ENCODE measurements at regions not wholly inside any gene's neighbourhood (a gene's known extent, or its start where the extent isn't known, plus 50 kb on each side); places are given as distances from the start of the nearest gene placed in this dataset.
A peak's percentile ranks its signal among the peaks of the same experiment; 100 is the strongest.
"Not testable (repeated sequence)": the region's sequence is repeated elsewhere in the genome, so short reads cannot be mapped to it uniquely, and the experiment has no call there.

DNA sequence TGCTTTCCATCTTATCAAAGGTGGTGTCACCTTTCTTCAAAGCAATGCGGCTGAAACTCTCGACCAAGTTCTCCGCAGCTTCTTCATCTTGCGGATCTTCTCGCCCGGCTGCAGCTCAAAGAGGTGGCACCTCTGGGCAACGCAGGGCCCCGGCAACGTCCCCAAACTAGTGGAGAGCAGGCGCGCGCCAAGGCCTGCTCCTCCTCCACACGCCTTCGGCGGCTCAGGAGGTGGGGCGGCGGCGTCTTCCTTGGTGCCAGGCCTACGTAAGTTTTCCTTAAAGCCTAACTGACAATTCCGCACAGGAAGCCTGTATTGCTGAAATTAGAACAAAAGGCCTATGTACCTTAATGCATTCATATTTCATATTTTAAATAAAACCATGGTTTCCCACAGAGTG lies 112.0 kb downstream of the TMX1 start:
- no peak for FAIRE-seq

DNA sequence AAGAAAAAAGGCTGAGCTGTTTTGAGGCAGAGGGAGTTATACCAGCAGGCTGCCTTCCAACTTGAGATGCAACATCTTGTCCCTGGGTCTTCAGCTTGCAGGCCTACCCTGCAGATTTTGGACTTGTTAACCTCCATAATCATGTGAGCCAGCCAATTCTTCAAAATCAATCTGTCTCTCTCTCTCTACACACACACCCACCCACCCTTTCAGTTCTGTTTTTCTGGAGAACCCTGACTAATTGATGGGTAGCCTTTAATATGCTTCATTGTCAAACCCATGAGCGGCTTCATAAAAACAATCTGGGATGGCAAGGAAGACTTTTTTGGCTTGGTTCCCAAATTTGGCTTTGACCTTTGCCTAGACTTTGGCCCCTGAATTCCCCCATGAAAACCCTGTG lies 113.9 kb downstream of the TMX1 start:
- FAIRE-seq = no peak

DNA sequence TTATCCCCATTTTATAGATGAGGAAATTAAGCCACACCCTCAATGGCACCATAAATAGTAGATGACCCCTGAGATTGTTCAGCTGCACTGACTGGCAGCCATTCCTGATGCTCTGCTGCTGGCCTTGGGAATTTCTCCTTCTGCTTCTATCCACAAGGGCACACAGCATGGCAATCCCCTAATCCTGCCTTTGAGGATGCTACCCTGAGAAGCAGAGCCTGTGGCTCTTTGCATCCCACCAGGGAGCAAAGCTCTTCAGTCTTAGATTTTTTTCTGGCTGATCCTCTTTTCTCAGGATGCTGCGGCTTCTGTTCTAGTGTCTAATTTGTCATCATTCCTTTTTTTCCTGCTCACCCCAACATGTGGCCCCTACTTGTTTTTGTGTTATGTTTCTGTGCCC lies 114.8 kb downstream of the TMX1 start:
- no peak for FAIRE-seq

DNA sequence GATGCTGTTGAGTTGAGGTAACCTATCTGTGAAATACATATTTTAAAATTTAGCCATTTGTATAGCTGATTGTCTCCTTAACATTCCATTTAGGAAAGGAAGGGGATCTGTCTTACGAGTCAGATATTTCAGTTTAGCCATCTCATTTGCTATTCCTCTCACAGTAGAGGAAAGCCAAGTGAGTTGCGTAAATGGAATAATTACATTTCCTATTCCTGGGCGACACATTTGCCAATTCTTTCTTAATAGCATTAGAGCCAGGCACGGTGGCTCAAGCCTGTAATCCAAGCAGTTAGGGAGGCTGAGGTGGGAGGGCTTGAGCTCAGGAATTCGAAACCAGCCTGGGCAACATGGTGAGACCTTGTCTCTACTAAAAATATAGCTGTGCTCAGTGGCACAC lies 116.3 kb downstream of the TMX1 start:
- FAIRE-seq = no peak

DNA sequence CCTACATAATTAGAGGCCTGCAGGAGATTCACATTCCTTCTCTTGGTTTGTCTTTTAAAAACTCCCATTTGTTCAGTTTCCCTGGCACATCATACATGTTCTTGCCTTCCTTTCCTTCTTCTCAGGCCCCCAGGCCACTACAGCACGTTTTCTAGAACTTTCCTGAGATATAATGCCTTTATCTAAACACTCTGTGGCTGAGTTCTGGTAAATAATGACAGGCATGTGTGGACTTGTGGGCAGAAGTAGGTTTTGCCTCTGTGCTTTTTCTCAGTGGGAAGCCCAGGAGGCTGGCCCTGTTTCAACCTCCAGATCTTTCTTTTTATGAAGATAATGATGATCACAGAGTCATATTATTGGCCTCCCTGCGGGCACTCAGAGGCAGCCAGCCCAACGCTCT lies 117.2 kb downstream of the TMX1 start:
- no peak for FAIRE-seq

DNA sequence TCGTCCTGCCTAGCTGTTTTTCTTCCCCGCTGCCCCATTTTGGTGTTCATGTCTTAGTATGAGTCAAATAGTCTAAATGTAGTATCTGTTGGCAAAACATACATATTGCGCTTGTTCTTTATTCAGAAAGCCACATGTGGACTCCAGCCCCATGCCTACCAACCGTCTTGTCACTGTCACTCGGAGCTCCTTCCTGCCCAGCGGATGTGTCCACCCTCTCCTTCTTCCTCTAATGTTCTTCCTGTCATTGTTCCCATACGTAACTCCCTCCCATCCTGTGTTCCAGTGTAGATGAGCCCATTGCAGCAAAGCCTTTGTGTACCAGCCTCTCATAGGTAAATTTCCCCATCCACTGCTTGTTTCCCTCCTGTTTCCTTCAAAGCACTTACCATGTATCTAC lies 120.5 kb downstream of the TMX1 start:
- no peak for FAIRE-seq

DNA sequence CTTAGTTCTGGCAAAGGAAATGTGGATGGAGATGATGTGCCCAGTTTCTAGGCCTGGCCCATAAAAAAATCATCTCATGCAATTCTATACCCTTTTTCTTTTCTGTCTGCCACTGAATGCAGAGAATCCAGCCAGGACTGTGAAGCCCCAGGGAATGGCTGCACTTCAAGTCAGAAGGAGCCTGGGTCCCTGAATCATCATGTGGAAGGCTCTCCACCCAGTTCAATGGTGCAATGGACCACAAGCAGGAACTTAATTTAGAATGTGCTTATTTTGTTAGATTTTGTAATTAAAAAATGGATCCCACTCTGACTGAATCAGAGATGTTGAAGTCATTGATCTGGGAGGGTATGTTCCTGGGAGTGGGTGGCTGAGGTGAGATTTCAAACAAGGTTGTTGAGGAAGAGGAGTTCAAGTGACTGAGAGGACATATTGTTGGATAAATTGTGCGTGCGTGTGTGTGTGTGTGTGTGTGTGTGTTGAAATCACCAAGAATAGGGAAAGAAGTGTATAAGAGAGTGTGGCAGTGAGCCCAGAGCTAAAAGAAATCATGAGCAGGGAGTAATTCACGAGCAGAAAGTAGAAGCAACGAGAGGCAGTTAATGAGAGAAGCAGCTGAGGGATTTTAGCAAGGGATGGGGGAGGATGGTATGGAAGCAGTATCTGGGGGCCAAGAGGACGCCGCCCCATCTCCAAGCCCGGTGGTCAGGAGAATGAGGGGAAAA lies 125.4 kb downstream of the TMX1 start:
- no peak for FAIRE-seq

DNA sequence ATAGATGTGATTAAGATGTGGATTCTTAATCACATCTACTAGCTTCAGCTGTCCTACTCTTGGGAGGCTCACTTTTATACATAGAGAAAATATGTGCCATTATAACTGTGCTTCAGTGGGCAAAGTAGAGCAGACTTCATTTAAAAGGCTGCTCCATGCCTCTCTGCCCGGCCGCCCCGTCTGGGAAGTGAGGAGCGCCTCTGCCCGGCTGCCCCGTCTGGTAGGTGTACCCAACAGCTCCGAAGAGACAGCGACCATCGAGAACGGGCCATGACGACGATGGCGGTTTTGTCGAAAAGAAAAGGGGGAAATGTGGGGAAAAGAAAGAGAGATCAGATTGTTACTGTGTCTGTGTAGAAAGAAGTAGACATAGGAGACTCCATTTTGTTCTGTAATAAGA lies 126.4 kb downstream of the TMX1 start:
- not testable (repeated sequence) for FAIRE-seq

DNA sequence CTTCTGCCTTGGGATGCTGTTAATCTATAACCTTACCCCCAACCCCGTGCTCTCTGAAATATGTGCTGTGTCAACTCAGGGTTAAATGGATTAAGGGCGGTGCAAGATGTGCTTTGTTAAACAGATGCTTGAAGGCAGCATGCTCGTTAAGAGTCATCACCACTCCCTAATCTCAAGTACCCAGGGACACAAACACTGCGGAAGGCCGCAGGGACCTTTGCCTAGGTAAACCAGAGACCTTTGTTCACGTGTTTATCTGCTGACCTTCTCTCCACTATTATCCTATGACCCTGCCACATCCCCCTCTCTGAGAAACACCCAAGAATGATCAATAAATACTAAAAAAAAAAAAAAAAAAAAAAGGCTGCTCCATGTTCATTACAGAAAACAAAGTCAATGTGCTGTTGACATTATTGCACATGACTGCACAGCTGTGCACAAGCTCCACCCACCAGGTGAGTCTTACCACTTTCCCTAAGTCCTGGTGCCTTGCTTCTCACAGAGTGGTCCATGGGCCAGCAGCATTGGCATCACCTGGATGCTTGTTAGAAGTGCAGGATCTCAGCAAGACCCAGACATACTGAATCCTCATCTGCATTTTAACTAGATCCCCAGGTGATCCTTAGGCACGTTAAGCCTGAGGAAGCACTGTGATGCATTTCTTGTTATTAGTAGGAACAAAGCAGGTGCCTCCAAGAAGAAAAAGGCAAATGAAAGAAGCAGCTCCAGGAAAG lies 127.0 kb downstream of the TMX1 start:
- FAIRE-seq = not testable (repeated sequence)

DNA sequence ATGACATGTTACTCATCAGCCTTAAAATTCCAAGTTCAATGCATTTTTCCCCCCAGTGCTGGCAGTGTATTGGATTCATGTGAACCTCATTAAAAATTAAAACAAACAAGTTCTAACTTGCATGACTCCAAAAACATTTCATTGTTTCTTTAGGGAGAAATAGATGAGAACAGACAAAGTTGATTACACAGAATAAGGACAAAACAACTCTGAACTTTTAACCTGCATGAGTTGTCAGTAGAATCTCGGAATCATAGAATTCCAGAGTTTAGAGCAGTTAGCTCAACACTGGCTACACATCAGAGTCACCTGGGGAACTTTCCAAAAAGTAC lies 127.5 kb downstream of the TMX1 start:
- peak; percentile 96 for FAIRE-seq

DNA sequence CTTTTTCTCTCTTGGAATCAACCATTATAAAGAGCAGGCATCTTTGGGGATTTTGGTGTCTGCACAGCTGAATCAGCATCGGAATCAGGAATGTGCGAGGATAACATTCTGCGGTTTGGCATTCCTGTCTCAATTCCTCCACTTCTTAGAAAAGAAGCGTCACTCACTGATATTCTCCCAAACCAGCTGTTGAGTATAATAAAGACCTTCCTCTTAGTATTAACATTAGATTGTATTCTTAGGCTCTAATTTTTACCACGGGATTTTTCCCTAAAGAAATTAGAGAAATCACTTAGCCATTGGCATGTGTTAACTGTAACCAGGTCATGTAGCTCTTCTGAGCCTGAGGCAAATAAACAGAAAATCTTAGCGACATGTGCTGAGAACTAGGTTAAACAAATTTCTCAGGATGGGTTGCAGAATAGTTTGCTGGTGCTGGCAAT lies 128.7 kb downstream of the TMX1 start:
- peak; percentile 70 for FAIRE-seq

DNA sequence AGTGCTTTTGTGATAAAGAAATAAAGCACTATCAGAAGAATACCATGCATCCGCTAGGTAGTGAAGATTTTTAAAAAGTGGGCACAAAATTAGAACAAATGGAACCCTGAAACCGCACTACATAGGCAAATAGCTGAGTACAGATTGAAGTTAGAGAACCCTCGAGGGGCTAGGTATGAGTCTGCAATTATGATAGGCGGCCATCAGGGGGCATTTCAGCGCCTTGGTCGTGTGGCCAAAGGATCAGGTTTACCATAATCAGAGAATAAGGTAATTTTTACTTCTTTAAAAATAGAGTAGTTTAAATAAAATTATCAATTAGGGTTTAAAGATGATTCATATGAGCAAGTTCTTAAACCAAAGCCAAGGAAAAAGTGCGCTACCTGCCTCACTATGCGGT lies 129.8 kb downstream of the TMX1 start:
- no peak for FAIRE-seq

DNA sequence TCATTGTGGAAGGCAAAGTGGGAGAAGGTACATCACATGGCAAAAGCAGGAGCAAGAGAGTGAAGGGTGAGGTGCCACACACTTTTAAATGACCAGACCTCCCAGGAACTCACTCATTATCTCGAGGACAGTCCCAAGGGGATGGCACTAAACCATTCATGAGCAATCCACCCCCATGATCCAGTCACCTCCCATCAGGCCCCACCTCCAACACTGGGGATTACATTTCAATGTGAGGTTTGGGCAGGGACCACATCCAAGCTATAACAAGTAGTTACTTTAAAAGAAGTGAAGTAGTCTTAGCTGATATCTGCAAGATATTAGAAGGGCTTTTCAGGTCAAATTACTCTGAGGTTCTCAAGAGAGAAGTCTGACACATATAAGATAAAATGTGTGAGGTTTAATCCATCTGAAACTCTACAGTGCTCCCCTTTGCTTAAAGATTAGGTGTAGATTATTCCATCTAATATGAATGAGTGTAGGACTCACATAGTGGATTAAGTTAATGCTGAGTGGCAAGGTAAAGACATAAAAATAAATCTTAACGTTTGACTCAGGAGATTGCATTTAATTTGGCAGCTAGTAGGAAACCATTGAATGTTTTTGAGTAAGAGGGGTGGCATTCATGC lies 130.8 kb downstream of the TMX1 start:
- no peak for FAIRE-seq

DNA sequence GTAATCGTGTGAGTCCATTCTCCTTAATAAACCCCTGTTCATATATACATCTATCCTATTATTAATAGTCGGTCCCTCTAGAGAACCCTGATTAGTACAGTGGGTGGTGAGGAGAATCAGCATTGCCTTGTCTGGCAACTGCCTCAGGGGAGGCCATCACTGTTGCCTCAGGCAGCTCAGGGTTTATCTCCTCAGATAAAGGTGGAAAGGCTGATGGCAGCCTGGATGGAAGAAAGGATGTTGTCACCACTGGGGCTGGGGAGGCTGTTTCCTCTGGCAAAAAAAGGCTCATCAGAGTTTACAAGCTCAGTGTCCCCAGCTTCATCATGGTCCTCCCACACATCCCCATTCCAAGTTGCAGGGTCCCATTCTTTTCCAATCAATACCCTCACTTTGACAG lies 137.1 kb downstream of the TMX1 start:
- not testable (repeated sequence) for FAIRE-seq

DNA sequence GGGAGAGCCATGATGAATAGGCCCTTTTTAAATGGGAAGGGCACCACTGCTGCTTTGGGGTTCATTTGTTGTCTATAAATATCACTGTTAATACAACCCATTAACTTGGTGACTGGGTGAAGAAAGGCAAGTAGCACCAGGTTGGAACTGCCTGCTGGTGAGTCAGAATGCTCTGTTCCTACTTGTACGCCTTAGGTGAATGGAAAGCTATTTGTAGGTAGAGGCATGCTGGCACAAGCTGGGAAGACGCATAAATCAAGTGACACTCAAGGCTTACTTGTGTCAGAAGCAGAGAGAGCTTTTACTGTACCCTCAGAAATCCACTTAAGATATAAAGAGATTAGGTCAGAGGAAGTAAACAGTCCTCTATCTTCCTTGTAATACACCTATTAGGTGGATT lies 142.5 kb downstream of the TMX1 start:
- FAIRE-seq = no peak

DNA sequence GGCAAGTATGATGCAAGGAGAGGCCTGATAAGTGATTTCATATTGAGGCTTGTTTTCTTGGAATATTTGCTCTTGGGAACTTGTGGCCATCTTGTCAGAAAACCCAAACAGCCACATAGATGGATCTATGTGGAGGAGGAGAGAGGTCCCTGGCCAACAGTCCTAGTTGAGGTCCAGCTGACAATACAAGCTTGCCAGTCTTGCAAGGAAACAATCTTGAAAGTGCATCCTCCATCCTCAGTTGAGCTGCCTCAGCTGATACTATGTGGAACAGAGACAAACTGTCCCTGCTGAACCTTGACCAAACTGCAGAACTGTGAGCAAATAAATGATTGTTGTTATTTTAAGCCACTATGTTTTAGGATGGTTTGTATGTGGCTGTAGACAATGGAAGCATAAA lies 146.4 kb downstream of the TMX1 start:
- no peak for FAIRE-seq

DNA sequence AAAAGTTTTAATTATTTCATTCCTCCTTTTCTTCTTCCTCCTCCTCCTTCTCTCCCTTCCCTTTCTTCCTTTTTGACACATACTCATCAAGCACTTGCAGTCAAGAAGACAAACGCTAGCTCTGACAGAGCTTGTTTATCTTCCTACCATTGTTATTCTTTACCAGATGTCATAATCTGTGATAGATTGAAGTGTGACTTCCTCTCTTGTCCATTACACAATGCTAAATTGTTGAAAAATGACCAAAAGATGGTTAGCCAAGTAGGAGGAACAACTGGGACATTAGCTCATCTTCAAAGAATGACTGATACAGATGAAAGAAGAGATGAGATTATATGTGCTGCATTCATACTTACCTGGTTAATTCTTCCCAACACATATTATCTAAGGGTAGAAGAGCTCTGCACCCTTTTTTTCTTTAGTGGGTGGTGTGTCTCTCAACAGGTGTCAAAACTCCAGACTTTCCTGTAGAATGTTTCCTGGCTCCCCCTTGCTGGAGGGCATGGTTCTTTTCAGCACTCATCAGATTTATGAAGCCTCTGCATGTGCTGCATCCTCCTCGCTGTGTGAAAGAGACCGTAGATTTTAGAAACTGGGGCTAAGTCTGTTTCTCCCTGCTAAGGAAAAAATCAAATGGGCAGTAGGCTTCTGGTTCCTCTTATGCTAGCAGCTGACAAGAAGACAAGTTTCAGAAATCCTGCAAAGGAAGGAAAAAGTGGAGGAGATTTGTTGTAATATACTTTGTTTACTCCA lies 147.1 kb downstream of the TMX1 start:
- no peak for FAIRE-seq

DNA sequence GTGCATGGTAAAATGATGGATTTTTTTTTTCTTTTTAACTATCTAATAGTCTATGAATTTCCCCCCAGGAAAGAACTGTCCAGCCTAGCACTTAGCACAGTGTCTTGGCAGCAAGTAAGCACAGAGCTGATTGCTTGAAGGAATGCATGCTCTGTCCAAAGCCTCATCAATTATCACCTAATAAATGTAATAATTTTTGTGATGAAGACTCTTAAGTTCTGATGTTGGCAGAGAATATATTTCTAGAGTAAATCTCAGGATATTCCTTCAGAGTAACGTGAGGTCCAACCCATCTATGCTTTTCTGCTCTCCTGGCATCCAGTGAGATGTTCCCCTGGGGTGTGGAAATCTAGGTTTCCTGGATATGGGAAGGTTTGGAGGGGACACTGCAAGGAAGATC lies 152.4 kb downstream of the TMX1 start:
- no peak for FAIRE-seq

DNA sequence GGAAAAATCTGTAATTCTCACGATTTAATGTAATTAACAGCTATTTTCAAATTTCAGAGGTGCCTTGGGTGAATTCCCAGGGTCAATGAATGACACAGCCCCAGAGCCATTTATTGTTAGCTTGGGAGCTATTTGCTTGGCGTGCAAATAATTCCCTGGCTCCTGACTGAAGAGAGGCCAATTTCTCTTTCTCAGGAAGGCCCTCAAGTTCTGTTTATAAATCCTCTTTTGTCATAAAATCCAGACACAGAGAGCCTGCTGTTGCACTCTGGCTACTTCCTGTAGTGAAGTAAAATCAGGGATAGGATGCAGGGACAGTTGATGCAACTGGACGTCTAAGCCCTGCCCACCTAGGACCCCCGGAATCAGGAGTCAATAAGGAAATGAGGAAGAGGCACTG lies 154.3 kb downstream of the TMX1 start:
- peak; percentile 85 for FAIRE-seq

DNA sequence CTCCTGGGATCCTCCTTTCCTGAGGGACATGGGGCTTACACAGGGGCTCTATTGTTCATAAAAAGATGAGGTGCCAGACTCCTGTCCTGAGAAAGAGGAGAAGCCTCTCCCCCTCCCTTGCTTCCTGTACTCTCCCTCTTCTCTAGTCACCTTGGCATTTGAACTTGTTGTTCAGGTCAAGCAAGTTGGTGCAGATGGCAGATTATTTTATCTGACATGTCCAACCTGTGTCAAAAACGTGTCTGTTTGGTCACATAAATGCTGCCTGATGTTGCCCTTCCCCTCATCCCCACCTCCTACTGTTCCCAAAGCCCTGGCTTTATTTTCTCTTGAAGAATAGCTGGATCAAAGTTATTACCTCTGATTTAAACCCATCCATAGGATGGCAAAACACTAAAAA lies 154.8 kb downstream of the TMX1 start:
- no peak for FAIRE-seq

DNA sequence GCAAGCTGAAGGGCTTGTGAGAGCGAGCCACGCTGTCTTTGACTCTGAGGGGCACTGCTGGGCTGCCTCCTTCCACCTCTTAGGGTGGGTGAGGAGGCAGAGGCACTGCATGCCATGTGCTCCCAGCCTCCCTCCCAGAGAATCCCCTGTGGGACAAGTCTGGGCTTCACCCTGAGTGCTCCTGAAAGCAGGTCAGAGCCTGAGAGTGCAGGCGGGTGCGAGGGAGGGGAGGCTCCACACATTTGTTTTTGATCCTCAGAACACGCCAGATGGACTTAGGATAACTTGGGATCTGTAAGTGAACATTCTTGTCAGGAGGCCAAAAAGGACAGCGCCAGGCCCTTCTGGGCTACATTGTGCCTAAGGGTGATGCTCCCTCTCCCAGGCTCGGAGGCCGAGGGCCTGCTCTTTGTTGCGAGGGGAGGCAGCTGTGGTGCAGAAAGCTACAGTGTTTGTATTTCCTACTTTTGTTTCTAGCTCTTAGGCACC lies 155.4 kb downstream of the TMX1 start:
- FAIRE-seq = peak; percentile 88

DNA sequence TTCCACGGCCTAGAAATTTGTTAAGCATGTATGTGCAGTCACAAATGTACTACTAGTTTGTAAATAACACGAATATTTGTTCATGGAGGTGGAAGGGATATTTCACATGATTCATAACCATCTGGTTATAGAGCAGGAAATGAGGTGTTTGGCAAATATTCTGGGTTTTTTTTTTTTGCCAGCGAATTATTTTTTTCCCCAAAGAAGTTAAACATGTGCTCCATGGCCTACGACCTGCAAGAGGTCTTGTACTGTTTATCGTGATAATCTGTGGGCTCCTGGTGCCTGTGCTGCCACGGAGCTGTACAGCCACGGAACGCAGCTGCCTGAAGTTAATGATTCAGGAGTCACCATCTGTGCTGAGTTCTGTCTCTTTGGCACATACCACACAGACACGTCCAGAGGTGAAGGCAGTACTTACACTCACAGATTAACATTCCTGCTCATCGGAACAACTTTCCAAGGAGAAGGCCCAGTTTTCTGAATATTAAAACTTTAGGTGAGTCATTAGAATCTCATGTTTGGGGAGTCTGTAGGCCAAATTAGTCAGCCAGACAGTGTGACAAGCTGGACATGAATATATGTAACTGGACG lies 156.3 kb downstream of the TMX1 start:
- FAIRE-seq = no peak

DNA sequence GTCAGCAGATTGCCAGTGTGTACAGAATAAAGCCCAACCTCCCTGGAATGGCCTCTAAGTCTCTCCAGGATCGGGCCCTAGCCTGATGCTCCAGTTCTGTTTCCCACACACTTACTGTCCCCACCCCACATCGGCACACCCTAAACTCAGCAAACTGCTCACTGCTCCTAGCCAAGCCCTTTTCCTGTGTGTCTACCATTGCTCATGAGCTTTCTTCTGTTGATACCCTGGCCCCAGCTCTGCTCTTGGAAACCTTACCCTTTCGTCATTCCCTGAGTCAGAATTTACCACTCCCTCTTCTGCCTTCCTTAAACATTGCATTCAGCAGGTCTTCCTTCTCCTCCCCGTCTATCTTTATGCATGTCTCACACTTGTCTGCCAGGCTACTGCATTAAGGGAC lies 158.9 kb downstream of the TMX1 start:
- no peak for FAIRE-seq
